Thoracic aorta (tissue), 2 donors: ENCODE measurements at regions not wholly inside any gene's neighbourhood (a gene's known extent, or its start where the extent isn't known, plus 50 kb on each side); places are given as distances from the start of the nearest gene placed in this dataset.

ENCODE experiments used
- ATAC-seq: fragments of 150-250 bp; one replicate; pipeline ENCODE4 v1.8.0; 2017; ENCODE audit warnings: low read depth; ENCODE audit not compliant: insufficient number of reproducible peaks, low FRiP score
- DNase-seq: peaks from one replicate; pipeline ENCODE4 v3.0.0-alpha.2; 2020; ENCODE audit warnings: low spot score
- H3K27ac ChIP-seq, 2 donors: fragments of 200-600 bp; sonication (generic); 1 replicate in 1 of 2; 2 replicates in 1 of 2; pipeline ENCODE4 v1.5.1; 2016; ENCODE audit warnings: mild to moderate bottlenecking in 2 of 2, moderate library complexity in 2 of 2
- H3K27me3 ChIP-seq: fragments of 200-600 bp; sonication (generic); replicated peaks from 2 replicates; pipeline ENCODE4 v1.6.0; 2016; ENCODE audit warnings: mild to moderate bottlenecking; ENCODE audit not compliant: insufficient read depth
- H3K36me3 ChIP-seq: fragments of 200-600 bp; sonication (generic); one replicate; pipeline ENCODE4 v1.5.1; 2016
- H3K4me1 ChIP-seq, 2 donors: fragments of 200-600 bp; sonication (generic); 1 replicate in 1 of 2; 2 replicates in 1 of 2; pipeline versions ENCODE4 v1.5.1 to v1.6.0; 2016; ENCODE audit warnings: low read depth in 2 of 2, mild to moderate bottlenecking in 1 of 2; ENCODE audit not compliant: control insufficient read depth in 1 of 2
- H3K4me3 ChIP-seq: fragments of 200-600 bp; sonication (generic); 2 replicates; pipeline ENCODE4 v1.5.1; 2016; ENCODE audit warnings: mild to moderate bottlenecking
- H3K9me3 ChIP-seq: fragments of 200-600 bp; sonication (generic); 2 replicates; pipeline ENCODE4 v1.5.1; 2016
- CTCF ChIP-seq: fragments of 200-600 bp; sonication (generic); IDR thresholded peaks from one replicate; pipeline ENCODE4 v1.5.1; 2019; ENCODE audit warnings: antibody characterized with exemption

GRCh38 chr20:11050350-11050749 lies 376.6 kb upstream of the JAG1 start:
- no peak for TF ChIP-seq CTCF
- DNase-seq (no peak), ATAC-seq (no peak)
- peaks cover 0 to 7% of the 10 kb centered on the region in 2 donors for H3K4me1 ChIP-seq
- no peaks in the 10 kb centered on the region for H3K36me3 ChIP-seq
- H3K4me3 ChIP-seq: no peak overlapping the region
- H3K27ac ChIP-seq: no peak overlapping the region
- H3K27me3 ChIP-seq: no peaks in the 10 kb centered on the region
- no peaks in the 10 kb centered on the region for H3K9me3 ChIP-seq

GRCh38 chr20:11051136-11051535 lies 377.3 kb upstream of the JAG1 start:
- TF ChIP-seq CTCF: no peak
- Histone ChIP-seq H3K27ac (no peak overlapping the region), H3K4me1 (peaks cover 0 to 7% of the 10 kb centered on the region in 2 donors), H3K27me3 (no peaks in the 10 kb centered on the region), H3K36me3 (no peaks in the 10 kb centered on the region), H3K9me3 (no peaks in the 10 kb centered on the region), H3K4me3 (no peak overlapping the region)
- no peak for DNase-seq
- ATAC-seq: no peak

GRCh38 chr20:11053310-11053709 lies 379.5 kb upstream of the JAG1 start:
- H3K27ac ChIP-seq: no peak overlapping the region
- ATAC-seq (no peak), DNase-seq (no peak)
- peaks cover 0 to 7% of the 10 kb centered on the region in 2 donors for H3K4me1 ChIP-seq
- H3K27me3 ChIP-seq: no peaks in the 10 kb centered on the region
- H3K9me3 ChIP-seq: no peaks in the 10 kb centered on the region
- no peak for TF ChIP-seq CTCF
- no peaks in the 10 kb centered on the region for H3K36me3 ChIP-seq
- no peak overlapping the region for H3K4me3 ChIP-seq

- Histone ChIP-seq H3K36me3 (no peaks in the 10 kb centered on the region), H3K4me3 (no peak overlapping the region), H3K9me3 (no peaks in the 10 kb centered on the region), H3K4me1 (peaks cover 0 to 7% of the 10 kb centered on the region in 2 donors), H3K27me3 (no peaks in the 10 kb centered on the region), H3K27ac (no peak overlapping the region)
- ATAC-seq (no peak), DNase-seq (no peak)
- no peak for TF ChIP-seq CTCF
Observed at GRCh38 chr20:11054266-11054993, 380.6 kb upstream of the JAG1 start.

- TF ChIP-seq CTCF: no peak
- DNase-seq: no peak
- H3K9me3 ChIP-seq: no peaks in the 10 kb centered on the region
- no peak overlapping the region for H3K4me3 ChIP-seq
- H3K4me1 ChIP-seq: no peaks in the 10 kb centered on the region
- H3K36me3 ChIP-seq: no peaks in the 10 kb centered on the region
- H3K27me3 ChIP-seq: no peaks in the 10 kb centered on the region
- H3K27ac ChIP-seq: no peak overlapping the region
- no peak for ATAC-seq
Observed at GRCh38 chr20:11056414-11056813, 382.6 kb upstream of the JAG1 start.
